RWPE2 (cell line): ENCODE measurements at regions not wholly inside any gene's neighbourhood (a gene's known extent, or its start where the extent isn't known, plus 50 kb on each side); places are given as distances from the start of the nearest gene placed in this dataset.
"Not testable (repeated sequence)": the region's sequence is repeated elsewhere in the genome, so short reads cannot be mapped to it uniquely, and the experiment has no call there.

Experiments used
- ATAC-seq: fragments of 200-7000 bp; cut with Tn5 transposase; 3 replicates; pipeline ENCODE4 v1.9.1; 2021; ENCODE audit warnings: low read depth
- DNase-seq: peaks from one replicate; pipeline ENCODE4 v3.0.0-alpha.2; 2020; ENCODE audit warnings: low spot score
- H3K27ac ChIP-seq: fragments of 450-650 bp; 2 replicates; pipeline ENCODE4 v1.5.1; 2017; ENCODE audit warnings: mild to moderate bottlenecking; ENCODE audit not compliant: poor library complexity, severe bottlenecking
- H3K27me3 ChIP-seq: fragments of 250-450 bp; sonication (Bioruptor Pico); 2 replicates; pipeline ENCODE4 v1.5.1; 2021; ENCODE audit warnings: mild to moderate bottlenecking, moderate library complexity; ENCODE audit not compliant: insufficient read depth, poor library complexity, severe bottlenecking
- H3K36me3 ChIP-seq: fragments of 250-450 bp; sonication (Bioruptor Pico); 2 replicates; pipeline ENCODE4 v1.5.1; 2020; ENCODE audit warnings: low read depth, mild to moderate bottlenecking, moderate library complexity
- H3K4me1 ChIP-seq: fragments of 250-450 bp; sonication (Bioruptor Pico); 2 replicates; pipeline ENCODE4 v1.5.1; 2021; ENCODE audit warnings: mild to moderate bottlenecking, moderate library complexity; ENCODE audit not compliant: insufficient read depth, poor library complexity, severe bottlenecking
- H3K4me3 ChIP-seq: fragments of 250-450 bp; sonication (Bioruptor Pico); 2 replicates; pipeline ENCODE4 v1.5.1; 2021; ENCODE audit warnings: mild to moderate bottlenecking, moderate library complexity; ENCODE audit not compliant: severe bottlenecking
- H3K9me3 ChIP-seq: fragments of 250-450 bp; sonication (Bioruptor Pico); 2 replicates; pipeline ENCODE4 v1.5.1; 2021; ENCODE audit warnings: mild to moderate bottlenecking, moderate library complexity; ENCODE audit not compliant: severe bottlenecking
- CTCF ChIP-seq: fragments of 450-650 bp; IDR thresholded peaks from one replicate; pipeline ENCODE4 v1.5.1; 2017; ENCODE audit warnings: mild to moderate bottlenecking, moderate library complexity; ENCODE audit not compliant: poor library complexity, severe bottlenecking

- H3K4me1 ChIP-seq = no peaks in the 10 kb centered on the region
- H3K9me3 ChIP-seq = no peaks in the 10 kb centered on the region
- no peak overlapping the region for H3K27ac ChIP-seq
- peaks cover 8% of the 10 kb centered on the region for H3K27me3 ChIP-seq
- TF ChIP-seq CTCF = no peak
- no peaks in the 10 kb centered on the region for H3K36me3 ChIP-seq
- ATAC-seq = no peak
- peak; percentile 57 for DNase-seq
- no peak overlapping the region for H3K4me3 ChIP-seq
Observed at GRCh38 chr4:1566838-1567518, 117.1 kb downstream of the FAM53A start.

- DNase-seq (peak; percentile 79), ATAC-seq (peak; percentile 61)
- not testable (repeated sequence) for H3K36me3 ChIP-seq, H3K4me3 ChIP-seq, H3K4me1 ChIP-seq, H3K27me3 ChIP-seq, H3K27ac ChIP-seq, H3K9me3 ChIP-seq
Observed at GRCh38 chr4:1566301-1566837, 117.7 kb downstream of the FAM53A start.

- Histone ChIP-seq H3K27ac (no peak overlapping the region), H3K36me3 (no peaks in the 10 kb centered on the region), H3K4me1 (no peaks in the 10 kb centered on the region), H3K4me3 (no peak overlapping the region), H3K27me3 (peaks cover 8% of the 10 kb centered on the region), H3K9me3 (no peaks in the 10 kb centered on the region)
- ATAC-seq (peak; percentile 4; the same call in 1 of the 3 replicates), DNase-seq (peak; percentile 45)
- no peak for TF ChIP-seq CTCF
Observed at GRCh38 chr4:1565598-1566295, 118.4 kb downstream of the FAM53A start.

GRCh38 chr4:1564535-1565375 is 119.4 kb downstream of the FAM53A start:
- H3K4me3 ChIP-seq = no peak overlapping the region
- H3K9me3 ChIP-seq = no peaks in the 10 kb centered on the region
- peak; percentile 63 for DNase-seq
- TF ChIP-seq CTCF = no peak
- no peaks in the 10 kb centered on the region for H3K36me3 ChIP-seq
- no peaks in the 10 kb centered on the region for H3K4me1 ChIP-seq
- peaks cover 8% of the 10 kb centered on the region for H3K27me3 ChIP-seq
- no peak for ATAC-seq
- H3K27ac ChIP-seq = no peak overlapping the region

- H3K4me3 ChIP-seq = no peak overlapping the region
- no peak overlapping the region for H3K27ac ChIP-seq
- peaks cover 8% of the 10 kb centered on the region for H3K27me3 ChIP-seq
- DNase-seq (no peak), ATAC-seq (no peak)
- no peaks in the 10 kb centered on the region for H3K36me3 ChIP-seq
- no peak for TF ChIP-seq CTCF
- no peaks in the 10 kb centered on the region for H3K4me1 ChIP-seq
- no peaks in the 10 kb centered on the region for H3K9me3 ChIP-seq
Observed at GRCh38 chr4:1563768-1564485, 120.2 kb downstream of the FAM53A start.
